NCI-H446 (cell line): ENCODE measurements at regions not wholly inside any gene's neighbourhood (a gene's known extent, or its start where the extent isn't known, plus 50 kb on each side); places are given as distances from the start of the nearest gene placed in this dataset.

Source experiments
- DNase-seq, 2 experiments: peaks; one replicate each; lab custom pipeline; 2025; lab: John Stamatoyannopoulos, UW

DNA sequence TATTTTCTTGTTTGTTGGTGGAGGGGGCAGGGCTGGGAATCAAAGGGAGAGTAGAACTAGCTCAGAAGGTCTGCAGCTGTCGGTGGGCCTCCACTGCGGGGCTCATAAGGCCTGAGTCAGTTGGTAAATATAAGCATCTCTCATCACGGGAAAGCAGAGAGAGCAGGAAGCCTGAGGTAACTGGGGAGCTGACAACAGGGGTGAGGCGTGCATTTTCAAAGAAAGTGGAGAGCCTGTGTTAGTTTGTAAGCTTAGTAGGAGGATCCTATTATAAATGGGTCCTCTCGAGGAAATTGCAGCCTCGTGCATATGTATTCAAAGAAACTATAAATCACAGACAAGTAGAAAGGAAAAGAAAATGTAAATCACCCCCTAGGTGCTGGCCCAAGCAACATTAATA lies 221.0 kb upstream of the CDH13 start:
- no peak for DNase-seq

DNA sequence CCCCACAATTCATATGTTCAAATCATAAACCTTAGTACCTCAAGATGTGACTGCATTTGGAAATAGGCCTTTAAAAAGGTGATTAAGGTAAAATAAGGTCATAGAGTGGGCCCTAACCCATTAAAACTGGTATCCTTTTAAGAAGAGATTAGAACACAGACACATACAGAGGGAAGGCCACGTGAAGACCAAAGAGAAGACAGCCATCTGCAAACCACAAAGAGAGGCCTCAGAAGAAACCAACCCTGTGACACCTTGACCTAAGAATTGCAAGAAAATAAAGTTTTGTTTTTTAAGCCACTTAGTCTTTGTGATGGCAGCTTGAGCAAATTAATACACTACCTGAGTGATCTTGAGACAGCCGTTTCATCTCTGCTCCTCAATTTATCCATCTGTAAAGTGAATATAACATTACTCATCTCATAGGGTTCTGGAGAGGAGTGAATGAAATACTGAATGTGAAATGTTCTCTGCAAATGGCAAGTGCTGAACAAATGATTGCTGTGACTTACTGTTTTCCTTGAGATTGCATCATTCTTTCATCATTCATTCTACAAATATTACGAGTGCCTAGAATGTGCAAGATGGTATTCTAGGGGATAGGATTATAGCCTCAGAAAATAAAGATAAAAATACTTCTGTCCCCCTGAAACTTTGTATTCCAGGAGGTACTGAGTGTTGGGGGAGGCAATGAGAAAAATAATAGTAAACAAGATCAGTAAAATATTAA lies 222.0 kb upstream of the CDH13 start:
- no peak for DNase-seq

DNA sequence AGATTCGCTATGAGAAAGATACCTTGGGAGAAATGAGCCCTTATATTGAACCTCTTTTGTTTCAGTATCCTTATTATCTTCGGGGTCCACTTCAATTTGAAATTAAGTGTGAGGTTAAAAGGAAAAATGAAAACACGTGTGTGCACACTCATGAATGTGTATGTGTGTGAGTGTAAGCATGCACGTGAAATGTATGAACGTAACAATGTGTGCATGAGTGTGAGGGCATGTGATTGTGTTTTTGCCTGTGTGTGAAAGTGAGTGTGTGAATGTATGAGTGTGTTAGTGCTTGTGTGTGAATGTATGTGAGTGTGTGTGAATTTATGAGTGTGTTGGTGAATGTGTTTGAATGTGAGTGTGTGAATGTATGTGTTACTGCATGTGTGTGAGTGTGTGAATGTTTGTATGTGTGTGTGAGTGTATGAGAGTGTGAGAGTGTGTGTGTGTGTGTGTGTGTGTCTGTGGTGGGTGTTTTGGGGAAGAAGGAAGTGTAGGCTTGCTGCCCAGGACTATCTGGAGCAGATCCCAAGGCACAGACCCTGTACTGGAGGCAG lies 224.0 kb upstream of the CDH13 start:
- DNase-seq, result no peak

DNA sequence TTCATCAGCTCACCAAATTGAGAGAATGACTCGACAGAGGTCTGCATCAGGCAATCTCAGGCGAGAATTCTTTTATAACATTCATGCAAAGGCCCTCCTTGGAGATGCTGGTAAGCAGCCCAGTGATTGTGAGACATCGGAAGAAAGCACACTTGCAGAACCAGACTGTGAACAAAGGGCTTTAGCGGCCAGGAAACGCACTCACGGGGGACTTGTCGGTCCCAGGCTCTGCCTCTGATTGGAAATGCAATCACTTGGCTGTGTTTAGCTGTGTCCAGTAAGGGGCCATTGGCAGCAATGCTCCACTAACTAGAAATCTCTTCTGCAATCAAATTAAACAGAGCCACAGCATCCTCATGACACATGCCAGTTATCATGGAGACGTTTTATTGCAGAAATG lies 226.7 kb upstream of the CDH13 start:
- no peak for DNase-seq

GRCh38 chr16:82396509-82396908 lies 226.5 kb upstream of the MPHOSPH6 start:
- DNase-seq, result no peak

DNA sequence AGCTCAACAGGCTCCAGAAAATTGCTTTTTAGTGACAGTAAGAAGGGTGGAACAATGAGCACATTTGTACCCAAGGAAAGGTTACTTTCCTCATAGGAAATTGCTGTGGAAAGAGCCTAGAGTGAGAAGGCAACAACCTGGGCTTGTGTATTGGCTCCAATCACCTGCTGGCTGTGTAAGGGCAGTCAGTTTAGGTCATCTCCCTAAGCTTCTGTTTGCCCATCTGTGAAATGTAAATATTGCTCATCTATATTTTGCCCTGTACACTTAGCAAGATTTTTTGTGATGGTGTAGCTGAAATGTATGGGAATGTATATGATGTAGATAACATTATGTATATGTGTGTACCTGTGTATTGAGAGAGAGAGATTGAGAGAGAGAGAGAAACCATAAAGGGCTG lies 225.2 kb upstream of the MPHOSPH6 start:
- DNase-seq, result no peak

DNA sequence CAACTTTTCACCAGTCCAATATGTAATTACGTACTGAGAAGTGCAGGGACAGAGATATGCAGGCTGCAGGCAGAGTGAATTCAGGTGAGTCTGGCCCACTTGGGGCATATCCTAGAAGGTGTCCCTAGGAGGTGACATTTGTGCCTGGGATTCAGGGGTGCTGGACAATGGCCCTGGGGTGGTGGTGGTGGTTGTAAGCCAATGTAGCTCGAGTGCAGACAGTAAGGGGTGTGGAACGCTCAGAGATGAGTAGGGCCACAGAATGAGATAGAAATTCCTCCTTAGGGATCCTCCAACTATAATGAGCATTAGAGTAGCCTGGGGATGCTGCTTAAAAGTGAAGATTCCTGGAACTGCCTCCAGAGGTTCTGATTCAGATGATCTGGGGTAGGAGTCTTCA lies 221.7 kb upstream of the MPHOSPH6 start:
- no peak for DNase-seq

DNA sequence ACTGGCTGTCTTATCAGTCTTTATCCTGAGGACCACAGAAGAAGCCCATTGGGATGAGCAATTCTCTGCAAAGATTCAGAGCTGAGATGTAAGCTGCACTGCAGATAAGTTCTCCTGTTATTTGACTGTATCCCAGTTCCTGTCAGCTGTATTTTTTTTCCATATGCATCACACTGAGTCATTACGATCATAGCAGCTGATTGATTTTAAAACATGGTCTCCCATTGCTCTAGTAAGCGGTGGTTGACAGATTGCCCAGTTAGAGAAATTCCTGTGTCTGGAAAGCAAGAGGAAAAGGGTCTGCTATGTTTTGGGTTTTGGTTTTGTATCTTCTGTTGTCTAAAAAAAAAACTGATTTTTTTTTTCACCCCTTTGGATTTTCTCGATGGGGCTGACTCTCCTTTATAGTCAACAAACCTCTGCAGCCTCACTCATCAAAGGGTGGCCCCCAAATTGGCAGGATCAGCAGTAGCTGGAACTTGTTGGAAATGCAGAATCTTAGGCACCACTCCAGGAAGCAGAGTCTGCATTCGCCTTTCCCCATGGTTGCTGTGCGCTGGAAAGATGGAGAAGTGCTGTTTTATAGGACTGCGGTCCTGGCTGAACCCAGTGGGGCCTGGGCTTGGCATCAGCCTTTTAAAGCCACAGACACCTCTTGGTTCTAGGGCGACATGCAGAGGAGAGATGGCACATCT lies 220.1 kb upstream of the MPHOSPH6 start:
- DNase-seq, result no peak

DNA sequence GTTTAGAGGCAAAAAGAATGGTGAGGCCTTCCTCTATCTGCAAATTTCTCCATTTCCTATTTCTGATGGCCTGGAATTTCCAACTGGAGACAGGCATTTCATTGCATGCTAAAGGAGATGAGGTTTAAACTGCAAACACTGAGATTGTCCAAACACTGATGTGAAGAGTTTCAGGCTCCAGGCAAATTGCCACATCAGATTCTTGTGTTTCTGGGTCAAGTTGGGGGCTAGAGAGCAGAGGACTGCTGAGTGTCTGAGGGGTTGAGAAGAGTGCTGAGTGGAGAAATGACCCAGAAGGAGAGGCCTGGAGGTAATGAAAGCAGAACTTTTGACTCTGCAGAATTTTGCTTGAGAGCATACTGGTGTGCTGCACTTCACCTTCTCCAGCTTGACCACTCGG lies 216.7 kb upstream of the MPHOSPH6 start:
- no peak for DNase-seq

- no peak for DNase-seq
These were observed 214.9 kb upstream of the MPHOSPH6 start for GRCh38 chr16:82384949-82385348.

- DNase-seq, result no peak
These were observed 214.0 kb upstream of the MPHOSPH6 start for GRCh38 chr16:82384017-82384416.

- DNase-seq, result no peak
These were observed 212.5 kb upstream of the MPHOSPH6 start for GRCh38 chr16:82382521-82382920.

DNA sequence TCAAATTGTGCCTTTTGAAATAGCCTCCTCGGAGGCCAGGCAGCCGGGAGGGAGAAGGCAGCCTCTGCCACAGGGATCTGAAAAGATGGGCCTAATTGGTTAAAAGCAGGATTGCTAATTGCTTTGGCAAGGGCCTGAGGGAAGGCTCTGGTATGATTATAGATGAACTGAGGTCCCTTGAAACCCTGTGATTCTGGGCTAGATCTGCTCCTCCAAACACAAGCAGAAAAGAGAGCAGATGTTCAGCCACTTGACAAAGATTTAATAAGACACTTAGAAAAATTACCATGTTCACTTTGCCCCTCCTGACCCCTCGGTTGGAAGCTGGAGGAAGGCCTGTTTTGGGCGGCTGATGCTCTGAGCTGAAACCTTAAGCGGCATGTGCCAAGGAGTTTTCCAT lies 209.5 kb upstream of the MPHOSPH6 start:
- no peak for DNase-seq

DNA sequence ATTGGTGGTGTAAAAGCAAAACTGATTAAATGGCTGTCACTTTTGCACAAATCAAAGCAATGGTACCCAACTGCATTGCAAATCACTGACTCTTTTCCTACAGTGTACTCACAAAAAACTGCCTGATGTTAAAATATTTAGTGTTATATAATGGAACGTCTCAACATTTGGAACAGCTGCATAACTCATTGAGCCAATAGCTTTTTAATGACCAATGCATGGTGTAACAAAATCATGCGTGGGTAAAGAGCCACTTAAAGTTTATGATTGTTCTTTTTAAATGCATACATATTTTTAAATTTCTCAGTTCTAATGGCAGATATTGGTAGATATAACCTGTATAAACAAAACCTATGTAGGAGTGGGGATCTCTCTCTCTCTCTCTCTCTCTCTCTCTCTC lies 204.0 kb upstream of the MPHOSPH6 start:
- DNase-seq, result no peak

GRCh38 chr16:82370282-82370681 lies 200.3 kb upstream of the MPHOSPH6 start:
- DNase-seq, result no peak

DNA sequence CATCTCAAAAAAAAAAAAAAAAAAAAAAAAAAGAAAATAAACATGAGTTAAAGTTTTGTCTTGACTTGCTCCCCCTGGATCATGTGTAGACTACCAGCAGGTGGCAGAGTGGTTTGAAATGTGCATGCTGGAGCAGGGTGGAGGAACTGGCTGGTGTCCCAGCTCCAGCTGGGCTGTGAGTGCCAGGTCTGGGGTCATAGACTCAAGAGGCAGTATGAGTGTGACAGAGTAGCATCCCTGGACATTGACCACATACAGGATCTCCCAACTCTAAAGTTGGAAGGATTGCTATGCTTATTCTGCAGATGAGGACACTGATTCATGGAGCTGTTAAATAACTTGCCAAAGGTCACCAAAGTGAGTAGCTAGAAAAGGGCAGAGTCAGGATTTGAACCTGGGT lies 198.0 kb upstream of the MPHOSPH6 start:
- peak in 1 of 2 experiments; percentile 1 for DNase-seq

DNA sequence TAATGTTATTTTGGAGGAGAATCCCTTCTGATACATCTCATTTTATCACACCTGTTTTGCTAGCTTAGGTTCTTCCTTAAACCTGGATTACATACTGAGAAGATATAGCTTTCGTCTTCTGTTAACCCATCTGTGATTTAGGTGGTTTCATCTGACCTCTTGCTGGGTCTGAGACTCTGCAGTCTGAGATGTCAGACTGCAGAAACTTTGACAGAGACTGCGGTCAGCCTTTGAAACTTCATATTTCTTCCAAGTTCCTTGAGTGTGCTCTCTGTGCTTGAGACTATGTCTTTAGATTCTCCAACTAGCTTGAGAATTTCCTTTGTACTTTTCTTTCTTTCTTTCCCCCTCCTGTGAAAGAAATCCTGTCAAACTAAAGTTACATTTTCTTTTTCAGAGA lies 196.4 kb upstream of the MPHOSPH6 start:
- DNase-seq, result no peak

- no peak for DNase-seq
These were observed 194.7 kb upstream of the MPHOSPH6 start for GRCh38 chr16:82364690-82365089.

DNA sequence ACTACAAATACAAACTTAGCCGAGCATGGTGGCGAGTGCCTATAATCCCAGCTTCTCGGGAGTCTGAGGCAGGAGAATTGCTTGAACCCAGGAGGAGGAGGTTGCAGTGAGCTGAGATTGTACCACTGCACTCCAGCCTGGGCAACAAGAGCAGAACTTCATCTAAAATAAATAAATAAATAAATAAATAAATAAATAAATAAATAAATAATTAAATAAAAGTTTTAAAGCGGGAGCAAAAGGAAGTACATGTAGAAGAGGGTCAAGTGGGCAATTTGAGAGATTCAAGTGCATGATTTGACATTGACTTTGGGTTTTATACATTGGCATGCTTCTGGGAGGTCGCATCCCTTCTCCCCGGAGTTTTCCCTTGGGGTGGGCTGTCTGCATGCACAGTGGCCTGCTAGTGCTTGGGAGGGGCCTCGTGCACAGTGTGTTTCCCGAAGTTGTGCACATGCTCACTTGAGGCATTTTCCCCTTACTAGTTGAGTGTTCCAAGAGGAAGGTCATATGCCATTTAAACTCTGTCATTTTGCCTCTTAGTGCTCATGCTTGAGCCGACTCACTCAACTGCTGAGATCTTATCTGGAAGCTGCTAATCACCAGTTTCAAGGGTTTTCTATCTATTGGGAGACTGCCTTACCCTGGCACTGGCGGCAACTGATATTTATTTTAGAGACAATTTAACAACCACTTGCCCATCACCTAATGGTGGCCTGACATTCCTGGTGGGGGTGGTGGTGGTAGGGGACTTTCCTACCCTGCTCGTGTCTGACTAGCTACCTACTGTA lies 193.2 kb upstream of the MPHOSPH6 start:
- no peak for DNase-seq

GRCh38 chr16:82361885-82362284 lies 191.9 kb upstream of the MPHOSPH6 start:
- DNase-seq, result no peak

GRCh38 chr16:82360024-82360783 lies 190.2 kb upstream of the MPHOSPH6 start:
- no peak for DNase-seq
